ENCODE measurements at regions not wholly inside any gene's neighbourhood (a gene's known extent, or its start where the extent isn't known, plus 50 kb on each side); places are given as distances from the start of the nearest gene placed in this dataset.
"Not testable (repeated sequence)": the region's sequence is repeated elsewhere in the genome, so short reads cannot be mapped to it uniquely, and the experiment has no call there.

- no peak for TF ChIP-seq CTCF (conservative IDR thresholded peaks at IDR 0.05; ENCODE audit: low read depth, low read length)
- H3K27me3 ChIP-seq (ENCODE audit: insufficient read depth, low read depth) = no peaks in the 10 kb centered on the region
- H3K4me2 ChIP-seq = no peak overlapping the region
- no peaks in the 10 kb centered on the region for H3K36me3 ChIP-seq (ENCODE audit: insufficient read depth)
- no peak overlapping the region for H3K9ac ChIP-seq
- H3K4me3 ChIP-seq (IDR thresholded peaks at IDR 0.05; ENCODE audit: insufficient read depth, low read depth, low read length) = no peak overlapping the region
- no peaks in the 10 kb centered on the region for H4K20me1 ChIP-seq (ENCODE audit: insufficient read depth)
- H3K4me1 ChIP-seq (ENCODE audit: low read depth, poor library complexity, severe bottlenecking) = no peaks in the 10 kb centered on the region
- no peak overlapping the region for H2AFZ ChIP-seq (ENCODE audit: low read depth)
- no peak overlapping the region for H3K27ac ChIP-seq
- H3K79me2 ChIP-seq (ENCODE audit: insufficient read depth, low read depth) = no peaks in the 10 kb centered on the region
Measured at GRCh38 chr2:225236769-225237323, 162.7 kb upstream of the NYAP2 start.

GRCh38 chr2:225233234-225233633 is 166.3 kb upstream of the NYAP2 start:
- Histone ChIP-seq H3K4me2 (no peak overlapping the region), H3K4me1 (ENCODE audit: low read depth, poor library complexity, severe bottlenecking) (no peaks in the 10 kb centered on the region), H3K27ac (no peak overlapping the region), H3K4me3 (IDR thresholded peaks at IDR 0.05; ENCODE audit: insufficient read depth, low read depth, low read length) (no peak overlapping the region), H3K36me3 (ENCODE audit: insufficient read depth) (no peaks in the 10 kb centered on the region), H2AFZ (ENCODE audit: low read depth) (no peak overlapping the region), H3K27me3 (ENCODE audit: insufficient read depth, low read depth) (no peaks in the 10 kb centered on the region), H3K79me2 (ENCODE audit: insufficient read depth, low read depth) (no peaks in the 10 kb centered on the region), H3K9ac (no peak overlapping the region), H4K20me1 (ENCODE audit: insufficient read depth) (no peaks in the 10 kb centered on the region)
- no peak for TF ChIP-seq CTCF (conservative IDR thresholded peaks at IDR 0.05; ENCODE audit: low read depth, low read length)

- H3K79me2 ChIP-seq (ENCODE audit: insufficient read depth, low read depth) = no peaks in the 10 kb centered on the region
- H3K9ac ChIP-seq = no peak overlapping the region
- no peak overlapping the region for H2AFZ ChIP-seq (ENCODE audit: low read depth)
- no peak overlapping the region for H3K4me2 ChIP-seq
- no peaks in the 10 kb centered on the region for H3K36me3 ChIP-seq (ENCODE audit: insufficient read depth)
- H3K27ac ChIP-seq = no peak overlapping the region
- H3K4me3 ChIP-seq (IDR thresholded peaks at IDR 0.05; ENCODE audit: insufficient read depth, low read depth, low read length) = no peak overlapping the region
- no peaks in the 10 kb centered on the region for H4K20me1 ChIP-seq (ENCODE audit: insufficient read depth)
- H3K27me3 ChIP-seq (ENCODE audit: insufficient read depth, low read depth) = no peaks in the 10 kb centered on the region
- no peak for TF ChIP-seq CTCF (conservative IDR thresholded peaks at IDR 0.05; ENCODE audit: low read depth, low read length)
- no peaks in the 10 kb centered on the region for H3K4me1 ChIP-seq (ENCODE audit: low read depth, poor library complexity, severe bottlenecking)
Measured at GRCh38 chr2:225231900-225232299, 167.6 kb upstream of the NYAP2 start.

- H3K27ac ChIP-seq; H3K36me3 ChIP-seq (ENCODE audit: insufficient read depth); H4K20me1 ChIP-seq (ENCODE audit: insufficient read depth); H3K79me2 ChIP-seq (ENCODE audit: insufficient read depth, low read depth); H3K9ac ChIP-seq; H3K4me3 ChIP-seq (IDR thresholded peaks at IDR 0.05; ENCODE audit: insufficient read depth, low read depth, low read length); H3K4me1 ChIP-seq (ENCODE audit: low read depth, poor library complexity, severe bottlenecking); H2AFZ ChIP-seq (ENCODE audit: low read depth); H3K4me2 ChIP-seq; H3K27me3 ChIP-seq (ENCODE audit: insufficient read depth, low read depth): not testable (repeated sequence)
Measured at GRCh38 chr2:225229346-225229745, 170.2 kb upstream of the NYAP2 start.

- no peaks in the 10 kb centered on the region for H3K36me3 ChIP-seq (ENCODE audit: insufficient read depth)
- H3K4me1 ChIP-seq (ENCODE audit: low read depth, poor library complexity, severe bottlenecking) = no peaks in the 10 kb centered on the region
- no peaks in the 10 kb centered on the region for H3K79me2 ChIP-seq (ENCODE audit: insufficient read depth, low read depth)
- H3K27ac ChIP-seq = no peak overlapping the region
- TF ChIP-seq CTCF (conservative IDR thresholded peaks at IDR 0.05; ENCODE audit: low read depth, low read length) = no peak
- H3K9ac ChIP-seq = no peak overlapping the region
- H3K4me2 ChIP-seq = no peak overlapping the region
- H2AFZ ChIP-seq (ENCODE audit: low read depth) = no peak overlapping the region
- H3K4me3 ChIP-seq (IDR thresholded peaks at IDR 0.05; ENCODE audit: insufficient read depth, low read depth, low read length) = no peak overlapping the region
- no peaks in the 10 kb centered on the region for H3K27me3 ChIP-seq (ENCODE audit: insufficient read depth, low read depth)
- H4K20me1 ChIP-seq (ENCODE audit: insufficient read depth) = no peaks in the 10 kb centered on the region
Measured at GRCh38 chr2:225226441-225226840, 173.1 kb upstream of the NYAP2 start.
